DMS114 treated with DMSO at 0.1 percent for 48 hours (cell line): ENCODE measurements at regions not wholly inside any gene's neighbourhood (a gene's known extent, or its start where the extent isn't known, plus 50 kb on each side); places are given as distances from the start of the nearest gene placed in this dataset.

Source experiments
- DNase-seq: peaks from one replicate; lab custom pipeline; 2025; ENCODE audit not compliant: unreplicated experiment; lab: John Stamatoyannopoulos, UW

DNA sequence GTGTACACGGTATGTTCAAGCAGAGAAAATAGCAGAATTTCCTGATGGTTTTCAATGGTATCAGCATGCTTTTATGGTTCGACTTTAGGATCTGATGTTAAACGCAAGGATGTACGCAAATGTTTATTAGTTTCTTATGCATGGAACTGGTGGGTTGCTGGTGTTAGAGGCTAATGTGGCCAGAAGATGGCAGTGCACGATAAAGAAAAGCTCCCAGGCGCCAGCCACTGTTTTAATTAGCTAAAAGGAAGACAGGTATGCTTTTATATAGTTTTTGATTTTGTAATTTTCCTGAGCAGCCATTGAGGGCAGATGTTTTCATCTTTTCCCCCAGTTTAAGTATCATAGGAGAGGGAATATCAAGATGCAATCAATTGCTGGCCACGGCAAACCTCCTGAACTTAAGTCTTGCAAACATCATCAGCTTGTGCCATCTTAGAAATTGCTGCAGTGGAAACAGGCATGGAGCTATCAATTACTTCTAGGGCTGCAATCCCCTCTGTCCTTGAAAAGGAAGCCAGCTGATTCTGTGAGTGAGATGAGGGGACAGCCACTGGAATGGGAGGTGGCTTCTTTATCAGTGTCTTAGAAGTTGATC, 648.5 kb upstream of the RBFOX1 start:
- DNase-seq, result peak; percentile 25

DNA sequence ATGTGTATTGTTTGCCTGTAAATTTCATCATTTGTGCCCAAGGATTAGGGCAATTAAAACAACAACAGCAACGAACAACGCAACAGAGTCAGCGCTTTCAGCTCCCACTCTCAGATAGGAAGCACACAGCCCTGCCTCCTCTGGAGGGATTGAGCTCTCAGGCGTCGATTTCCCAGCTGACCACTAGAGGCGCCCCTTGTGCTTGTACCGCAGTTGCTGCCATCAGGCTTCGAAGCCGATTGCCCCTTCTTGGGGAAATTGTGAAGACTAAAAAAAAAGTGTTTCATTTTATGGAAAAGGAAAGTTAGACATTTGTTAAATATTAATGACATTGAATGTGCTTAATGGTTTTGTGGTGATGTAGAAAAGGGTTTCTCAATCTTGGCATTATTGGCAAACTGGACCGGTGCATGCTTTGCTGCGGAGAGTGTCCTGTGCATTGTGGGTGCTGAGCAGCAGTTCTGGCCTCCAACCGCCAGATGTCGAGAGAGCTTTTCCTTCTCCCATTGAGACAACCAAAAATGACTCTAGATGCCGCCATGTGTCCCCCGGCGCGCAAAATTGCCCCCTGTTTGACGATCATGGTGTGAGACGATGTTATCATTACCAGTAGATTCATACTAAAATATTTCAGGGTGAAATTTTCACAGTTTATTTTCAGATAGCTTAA, 650.4 kb upstream of the RBFOX1 start:
- DNase-seq, result peak; percentile 4

GRCh38 chr16:6678586-6678985, 654.1 kb upstream of the RBFOX1 start:
- no peak for DNase-seq

DNA sequence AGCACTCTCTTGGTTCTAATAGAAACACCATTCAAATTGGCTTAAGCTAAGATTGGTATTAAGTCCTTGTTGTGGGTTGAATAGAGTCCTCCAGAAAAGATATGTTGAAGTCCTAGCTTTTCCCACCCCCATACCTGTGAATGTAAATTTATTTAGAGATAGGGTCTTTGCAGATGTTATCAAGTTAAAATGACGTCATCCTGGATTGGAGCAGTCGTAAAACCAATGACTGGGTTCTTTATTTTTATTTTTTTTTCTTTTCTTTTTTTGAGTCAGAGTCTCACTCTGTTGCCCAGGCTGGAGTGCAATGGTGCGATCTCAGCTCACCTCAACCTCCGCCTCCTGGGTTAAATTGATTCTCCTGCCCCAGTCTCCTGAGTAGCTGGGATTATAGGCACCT, 658.6 kb upstream of the RBFOX1 start:
- DNase-seq, result no peak

DNA sequence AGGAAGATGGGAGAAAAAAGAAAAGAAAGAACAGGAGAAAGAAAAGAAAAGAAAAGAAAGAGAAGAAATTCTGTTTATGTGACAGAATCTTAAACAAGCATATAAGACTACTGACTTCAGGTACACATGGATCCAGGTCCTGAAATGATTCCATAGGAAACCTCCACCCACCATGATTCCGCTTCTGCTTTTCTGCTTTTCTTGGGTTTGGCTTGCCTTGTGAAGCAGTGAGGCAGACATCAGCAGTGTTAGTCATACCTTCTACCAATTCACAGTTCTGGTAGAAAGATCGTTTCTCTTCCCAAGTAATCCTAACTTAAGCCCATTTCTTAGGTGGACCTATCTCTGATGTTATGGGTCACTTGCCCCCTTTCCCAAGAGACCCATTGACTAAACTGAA, 660.1 kb upstream of the RBFOX1 start:
- no peak for DNase-seq

- DNase-seq, result no peak
Measured at GRCh38 chr16:6667393-6667792, 665.3 kb upstream of the RBFOX1 start.

GRCh38 chr16:6665126-6665525, 667.5 kb upstream of the RBFOX1 start:
- no peak for DNase-seq

DNA sequence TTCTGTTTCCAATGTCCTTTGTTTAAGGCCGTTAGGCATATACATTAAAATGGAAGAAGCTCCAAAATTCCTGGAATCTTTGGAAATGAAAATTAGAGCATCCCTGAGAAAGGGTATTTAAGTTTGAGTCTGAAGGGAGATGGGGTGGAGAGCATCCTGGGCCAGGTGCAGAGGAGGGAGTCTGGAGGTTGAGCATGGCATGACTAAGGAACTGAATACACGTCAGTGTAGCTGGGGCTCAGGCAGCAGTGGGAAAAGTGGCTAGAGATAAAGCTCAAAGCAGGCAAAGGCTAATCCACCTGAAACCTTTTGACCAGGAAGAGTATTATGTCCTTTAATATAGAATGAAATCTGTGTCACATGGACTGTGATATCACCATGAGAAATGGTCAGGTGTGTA, 669.0 kb upstream of the RBFOX1 start:
- no peak for DNase-seq

DNA sequence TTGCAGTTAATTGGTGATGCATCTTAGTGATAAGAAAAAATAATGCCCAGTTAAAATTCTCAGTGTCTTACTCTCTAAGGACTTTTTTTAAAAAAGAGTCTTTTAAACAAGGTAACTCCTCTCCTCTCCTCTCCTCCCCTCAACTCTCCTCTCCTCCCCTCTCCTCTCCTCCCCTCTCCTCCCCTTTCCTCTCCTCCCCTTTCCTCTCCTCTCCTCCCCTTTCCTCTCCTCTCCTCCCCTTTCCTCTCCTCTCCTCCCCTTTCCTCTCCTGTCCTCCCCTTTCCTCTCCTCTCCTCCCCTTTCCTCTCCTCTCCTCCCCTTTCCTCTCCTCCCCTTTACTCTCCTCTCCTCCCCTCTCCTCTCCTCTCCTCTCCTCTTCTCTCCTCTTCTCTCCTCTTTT, 675.9 kb upstream of the RBFOX1 start:
- no peak for DNase-seq

DNA sequence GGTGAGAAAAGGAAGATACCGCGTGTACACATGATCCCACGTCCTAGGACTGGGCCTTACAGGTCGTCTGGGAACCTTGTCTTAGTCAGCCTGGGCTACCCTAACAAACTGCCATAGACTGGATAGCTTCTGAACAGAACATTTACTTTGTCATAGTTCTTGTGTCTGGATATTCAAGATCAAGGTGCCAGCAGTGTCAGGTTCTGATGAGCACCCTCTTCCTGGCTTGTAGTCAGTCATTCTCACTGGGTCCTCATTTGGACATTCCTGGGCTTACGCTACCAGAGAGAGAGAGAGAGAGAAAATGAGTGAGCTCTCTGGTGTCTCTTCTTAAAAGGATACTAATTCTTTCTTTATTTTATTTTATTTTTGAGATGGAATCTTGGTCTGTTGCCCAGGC, 685.8 kb upstream of the RBFOX1 start:
- no peak for DNase-seq

DNA sequence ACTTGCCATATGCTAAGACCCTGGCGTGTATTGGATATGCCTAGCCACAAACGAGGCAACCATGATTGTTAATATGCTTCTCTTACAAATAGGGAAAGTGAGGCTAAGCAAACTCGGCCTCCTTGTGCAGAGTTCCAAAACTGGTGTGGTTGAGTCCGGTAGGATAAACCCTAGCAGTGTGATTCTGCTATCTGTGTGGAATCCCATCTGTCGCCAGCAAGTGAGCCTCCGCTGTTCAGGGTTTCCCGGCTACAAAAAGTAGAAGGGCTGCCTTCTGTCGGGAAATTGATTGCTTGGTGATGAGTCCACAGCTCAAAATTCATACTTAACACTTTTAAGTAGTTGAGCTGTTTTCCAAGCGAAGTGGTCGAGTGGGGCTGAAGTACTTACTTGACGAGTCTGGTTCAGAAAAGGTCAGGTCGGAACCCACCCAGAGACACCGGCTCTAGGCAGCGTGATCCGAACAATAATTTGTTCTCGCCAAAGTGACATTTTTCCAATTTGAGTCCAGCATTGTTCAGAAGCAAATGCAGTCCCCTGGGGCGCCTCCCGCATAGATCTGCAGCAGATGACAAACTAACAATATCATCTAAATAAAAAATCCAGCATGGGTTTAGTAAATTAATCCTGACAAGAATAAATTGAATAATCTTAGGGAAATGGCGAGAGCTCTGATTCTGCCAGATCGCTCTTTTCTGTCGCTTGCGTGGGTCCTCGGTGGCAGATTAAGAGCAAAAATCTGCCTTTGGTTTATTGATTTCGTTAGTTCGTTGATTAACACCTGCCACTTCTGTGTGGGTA, 686.7 kb upstream of the RBFOX1 start:
- no peak for DNase-seq

DNA sequence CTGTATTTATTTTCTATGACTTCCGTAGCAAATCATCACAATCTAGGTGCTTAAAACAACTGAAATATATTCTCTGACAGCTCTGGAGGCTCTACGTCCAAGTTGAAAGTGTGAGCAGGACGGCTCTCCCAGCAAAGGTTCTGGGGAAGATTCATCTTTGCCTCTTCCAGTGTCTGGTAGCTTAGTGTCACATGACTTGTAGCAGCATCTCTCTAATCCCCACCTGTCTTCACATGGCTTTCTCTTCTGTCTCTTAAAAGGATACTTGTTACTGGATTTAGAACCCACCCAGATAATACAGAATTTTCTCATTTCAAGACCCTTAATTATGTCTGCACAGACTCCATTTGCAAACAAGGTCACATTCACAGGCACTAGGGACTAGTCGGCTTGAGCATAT, 687.7 kb upstream of the RBFOX1 start:
- DNase-seq, result no peak

DNA sequence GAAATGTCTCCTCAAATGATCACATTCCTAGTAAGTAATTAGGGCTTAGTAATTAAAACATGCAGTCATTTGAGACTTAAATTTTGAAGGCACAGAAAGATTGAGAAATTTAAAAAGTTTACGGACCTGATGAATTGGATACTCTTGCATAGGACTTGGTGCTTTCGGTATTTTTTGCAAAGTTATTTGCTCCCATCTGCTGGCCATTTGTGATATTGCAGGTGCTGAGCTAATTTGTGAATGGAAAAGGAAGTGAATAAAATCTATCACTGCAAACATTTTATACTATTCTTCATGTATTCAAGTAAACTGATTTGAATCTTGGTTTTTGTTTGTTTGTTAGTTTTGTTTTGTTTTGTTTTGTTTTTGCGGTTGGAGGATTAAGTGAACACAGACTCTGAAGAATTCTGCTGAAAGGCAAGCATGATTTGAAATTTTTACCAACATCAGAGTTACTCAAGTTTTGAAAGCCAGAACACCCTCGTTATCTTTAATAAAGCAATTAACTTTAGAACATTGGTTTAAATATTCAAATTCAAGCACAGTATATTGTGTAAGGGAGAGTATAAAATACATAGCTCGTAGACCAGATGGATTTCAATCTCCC, 689.5 kb upstream of the RBFOX1 start:
- DNase-seq, result peak; percentile 52

GRCh38 chr16:6642271-6642670, 690.4 kb upstream of the RBFOX1 start:
- DNase-seq, result no peak

GRCh38 chr16:6641091-6641490, 691.6 kb upstream of the RBFOX1 start:
- DNase-seq, result no peak

DNA sequence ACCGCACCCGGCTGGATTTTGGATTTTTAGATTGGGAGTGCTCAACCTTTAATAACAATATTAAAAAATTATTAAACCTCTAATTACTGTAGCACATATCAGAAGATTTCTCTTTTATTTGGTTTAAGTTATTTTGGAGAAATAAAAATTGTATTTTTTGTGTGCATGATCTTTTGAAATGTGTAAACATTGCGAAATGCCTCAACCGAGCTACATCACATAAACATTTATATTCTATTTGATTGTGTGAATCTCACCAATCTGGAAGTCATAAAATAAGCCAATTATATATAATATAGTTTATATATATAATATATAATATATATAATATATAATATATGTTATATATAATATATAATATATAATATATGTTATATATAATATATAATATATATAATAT, 696.2 kb upstream of the RBFOX1 start:
- no peak for DNase-seq

DNA sequence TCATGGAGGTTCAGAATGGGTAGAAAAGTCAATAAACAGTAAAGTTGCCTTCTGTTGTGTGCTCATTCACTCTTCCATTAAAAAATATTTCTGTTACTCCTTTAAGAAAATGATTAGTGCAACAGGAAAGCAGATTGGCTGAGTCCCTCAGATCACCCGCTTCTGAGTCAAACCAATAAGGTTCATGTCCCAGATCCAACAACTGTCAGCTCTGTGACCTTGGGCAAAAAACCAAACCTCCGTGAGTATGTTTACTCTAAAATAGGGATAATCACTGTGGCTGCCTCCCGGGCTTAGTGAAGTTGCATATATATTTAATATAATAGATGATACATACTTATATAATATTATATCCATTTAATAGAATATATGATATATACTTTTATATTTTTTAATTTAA, 698.5 kb upstream of the RBFOX1 start:
- DNase-seq, result no peak

- no peak for DNase-seq
Measured at GRCh38 chr16:6633456-6633855, 699.2 kb upstream of the RBFOX1 start.

DNA sequence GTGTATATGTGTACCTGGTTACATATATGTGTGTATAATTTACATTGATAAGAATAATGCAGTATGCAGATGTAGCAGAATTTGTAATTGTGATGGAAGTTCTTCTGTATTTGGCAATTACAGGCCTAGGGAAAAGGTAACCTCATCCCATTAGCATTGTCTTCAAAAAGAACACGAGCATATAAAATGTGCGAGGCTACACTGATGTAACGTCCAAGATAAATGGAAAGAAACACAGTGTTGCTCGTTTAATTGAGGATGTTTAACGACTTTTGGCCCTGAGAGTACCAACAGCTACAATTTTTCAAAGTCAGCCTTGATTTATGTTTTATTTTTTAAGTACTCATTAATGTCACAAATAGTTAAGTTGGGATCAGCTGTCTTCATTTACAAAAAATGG, 703.5 kb upstream of the RBFOX1 start:
- no peak for DNase-seq

DNA sequence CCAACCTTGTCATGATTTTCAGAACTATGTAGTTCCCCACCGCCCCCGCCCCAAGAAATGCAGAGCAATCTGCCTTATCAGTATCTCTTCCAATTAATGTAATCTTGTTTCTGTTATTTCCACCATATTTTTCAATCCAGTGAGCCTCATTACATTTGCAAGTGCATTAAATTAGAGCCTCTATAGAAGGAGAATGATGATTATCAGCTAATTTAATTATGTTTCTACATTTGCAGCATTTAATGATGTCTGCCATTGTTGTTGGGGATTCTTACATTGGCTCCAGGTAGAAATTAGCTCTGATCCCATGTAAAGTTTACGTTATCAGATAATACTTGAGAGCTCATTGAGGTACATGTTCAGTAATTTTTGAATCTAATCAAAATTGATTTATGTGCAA, 707.0 kb upstream of the RBFOX1 start:
- DNase-seq, result no peak

DNA sequence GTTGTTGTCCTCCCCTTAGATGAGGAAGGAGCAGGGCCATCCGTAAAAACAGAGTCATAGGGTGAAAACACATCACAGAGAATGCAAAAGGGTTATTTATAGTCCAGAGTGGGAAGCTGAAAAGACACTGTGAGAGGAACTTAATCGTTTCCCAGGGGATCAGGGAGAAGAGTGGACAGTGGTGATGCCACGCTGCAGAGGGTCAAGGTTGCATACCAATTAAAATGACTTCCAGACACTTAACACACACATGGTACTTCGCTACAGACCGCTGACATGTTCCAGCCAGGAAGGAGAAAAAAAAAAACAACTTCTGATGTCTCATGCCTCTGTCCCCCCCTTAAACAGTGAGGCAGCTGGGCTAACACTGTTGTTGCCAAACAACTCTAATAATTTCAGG, 713.8 kb upstream of the RBFOX1 start:
- no peak for DNase-seq

DNA sequence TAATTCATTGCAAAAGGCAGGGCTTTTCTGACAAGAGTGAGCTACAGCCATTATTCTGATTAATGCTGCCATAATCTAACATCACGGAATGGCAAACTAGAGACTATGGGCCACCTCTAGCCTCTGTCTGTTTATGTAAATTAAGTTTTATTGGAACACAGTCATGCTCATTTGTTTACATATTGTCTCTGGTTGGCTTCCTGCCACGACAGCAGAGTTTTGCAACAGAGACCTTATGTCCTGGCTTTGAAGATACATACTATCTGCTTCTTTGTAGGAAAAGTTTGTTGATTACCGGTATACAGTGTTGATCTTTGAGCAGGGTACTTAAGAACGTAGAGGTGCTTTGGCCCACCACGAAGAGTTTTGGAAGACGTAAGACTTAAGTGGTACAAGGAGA, 715.9 kb upstream of the RBFOX1 start:
- DNase-seq, result no peak
